ENCODE measurements at regions not wholly inside any gene's neighbourhood (a gene's known extent, or its start where the extent isn't known, plus 50 kb on each side); places are given as distances from the start of the nearest gene placed in this dataset.

DNA sequence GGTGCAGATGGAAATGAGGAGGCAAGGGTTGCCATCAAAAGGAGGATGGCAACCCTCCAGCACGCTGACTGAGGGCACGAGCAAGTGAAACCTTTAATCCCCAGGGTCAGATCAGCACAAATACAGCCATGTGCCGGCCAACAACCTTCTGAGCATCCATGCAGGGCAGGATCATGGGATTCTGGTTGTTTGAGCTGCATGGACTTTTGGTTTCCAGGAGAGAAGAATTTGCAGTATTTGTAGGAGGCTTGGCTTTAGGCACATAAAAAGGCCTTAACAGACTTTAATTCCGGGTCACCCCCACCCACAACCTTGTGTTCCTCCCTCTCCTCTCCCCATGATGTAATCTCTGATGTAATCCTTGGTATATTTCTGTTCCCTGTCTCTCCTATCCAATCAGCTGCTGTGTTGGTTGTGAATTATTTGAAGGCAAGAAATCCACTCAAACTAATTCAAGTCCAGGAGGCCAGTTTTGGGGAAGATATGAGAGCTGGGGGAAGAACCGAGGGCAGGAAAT, 254.3 kb downstream of the SHQ1 start:
- no peak for DNase-seq (ENCODE audit: low read depth)

DNA sequence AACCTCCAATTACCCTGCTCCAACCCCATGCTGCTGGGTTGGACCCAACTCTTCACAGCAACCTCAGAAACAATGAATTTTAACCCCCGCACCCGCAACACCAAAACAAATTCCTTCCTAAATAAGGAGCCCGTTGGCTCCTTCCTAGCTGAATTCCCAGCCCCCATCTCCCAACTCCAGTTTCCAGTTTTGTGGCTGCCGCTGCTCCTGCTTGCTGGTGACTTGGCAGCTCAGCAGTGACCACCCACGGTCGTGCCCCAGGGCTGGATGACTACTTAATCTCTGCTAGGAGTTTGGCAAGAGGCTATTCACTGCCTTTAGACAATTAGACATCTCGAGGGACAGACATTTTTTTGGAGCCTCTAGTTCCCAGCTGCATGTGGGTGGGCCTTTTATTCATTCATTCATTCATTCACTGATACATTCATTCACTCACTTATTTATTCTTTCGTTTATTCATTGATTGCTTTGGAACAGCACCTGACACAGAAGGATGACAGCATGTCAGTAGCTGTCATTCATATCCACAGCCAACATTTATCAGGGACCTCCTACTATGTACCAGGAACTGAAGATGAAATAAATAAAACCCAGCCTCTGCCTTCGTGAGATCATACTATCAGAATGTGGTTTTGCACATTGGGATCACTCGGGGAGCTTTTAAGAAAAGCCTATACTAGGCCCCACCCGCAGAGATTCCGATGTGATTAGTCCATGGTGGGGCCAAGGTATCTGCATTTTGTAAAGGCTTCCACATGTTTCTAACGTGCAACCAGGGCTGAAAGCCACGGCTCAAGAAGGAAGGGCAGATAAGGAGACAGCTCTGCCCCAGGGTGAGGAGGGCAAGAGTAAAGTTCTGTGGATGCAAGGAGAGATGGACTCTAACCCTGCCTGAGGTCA, 256.5 kb downstream of the SHQ1 start:
- peak; percentile 43 for DNase-seq (ENCODE audit: low read depth)

DNA sequence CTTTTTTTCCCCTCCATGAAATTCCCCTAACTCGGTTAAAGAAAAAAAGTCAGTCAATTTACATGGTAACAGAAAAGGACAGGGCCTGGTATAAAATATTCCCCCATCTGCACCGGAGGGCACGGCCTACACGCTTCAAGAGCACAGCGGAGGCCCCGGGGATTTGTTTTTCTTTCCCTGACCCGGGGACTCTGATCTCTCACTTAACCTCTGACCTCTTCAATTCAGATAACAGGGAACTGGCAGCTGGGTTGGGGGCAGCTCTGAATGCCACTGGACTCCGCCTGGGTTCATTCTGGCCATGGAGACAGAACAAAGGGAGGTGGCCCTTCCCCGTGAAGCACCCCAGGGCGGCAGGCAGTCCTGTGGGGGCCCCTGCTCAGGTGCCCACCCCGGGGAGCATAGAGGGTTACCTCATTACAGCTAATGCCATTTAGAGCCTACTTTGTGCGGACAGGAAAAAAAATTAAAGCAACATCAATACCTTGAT, 257.5 kb downstream of the SHQ1 start:
- no peak for DNase-seq (ENCODE audit: low read depth)

DNA sequence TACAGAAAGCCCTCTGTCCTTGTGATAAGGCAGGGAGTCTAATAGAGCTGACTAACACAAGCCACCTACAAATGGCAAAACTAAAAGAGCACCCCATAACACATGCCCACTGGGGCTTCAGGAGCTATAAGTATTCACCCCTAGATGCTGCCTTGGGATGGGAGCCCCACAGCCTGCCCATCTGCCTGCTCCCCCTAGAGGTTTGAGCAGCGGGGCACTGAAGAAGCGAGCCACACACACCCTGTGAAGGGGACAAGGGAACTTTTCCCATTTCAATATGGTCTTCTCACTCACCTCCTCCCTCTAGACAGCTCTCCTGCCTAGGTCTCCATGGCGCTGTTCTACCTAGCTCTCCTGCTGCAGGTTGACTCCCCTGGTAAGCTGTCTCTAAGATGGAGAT, 261.0 kb downstream of the SHQ1 start:
- no peak for DNase-seq (ENCODE audit: low read depth)

DNA sequence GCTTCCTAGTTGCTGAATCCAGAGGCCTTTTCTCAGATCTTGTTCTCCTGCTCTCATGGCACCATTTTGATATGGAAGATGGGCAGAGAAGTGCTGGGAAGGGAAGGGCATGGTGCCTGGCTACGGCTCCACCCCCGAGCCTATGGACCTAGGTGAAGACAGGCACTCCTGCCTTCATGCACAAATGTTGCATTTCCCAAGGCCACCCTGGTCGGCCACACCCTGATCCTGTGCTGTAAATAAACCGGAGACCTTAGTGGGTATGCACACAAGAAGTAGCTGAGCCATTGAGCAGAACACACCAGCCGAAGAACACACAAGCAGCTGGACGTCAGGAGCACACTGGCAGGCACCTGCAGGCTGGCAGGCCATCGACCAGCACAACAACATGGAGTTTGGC, 261.6 kb downstream of the SHQ1 start:
- no peak for DNase-seq (ENCODE audit: low read depth)

DNA sequence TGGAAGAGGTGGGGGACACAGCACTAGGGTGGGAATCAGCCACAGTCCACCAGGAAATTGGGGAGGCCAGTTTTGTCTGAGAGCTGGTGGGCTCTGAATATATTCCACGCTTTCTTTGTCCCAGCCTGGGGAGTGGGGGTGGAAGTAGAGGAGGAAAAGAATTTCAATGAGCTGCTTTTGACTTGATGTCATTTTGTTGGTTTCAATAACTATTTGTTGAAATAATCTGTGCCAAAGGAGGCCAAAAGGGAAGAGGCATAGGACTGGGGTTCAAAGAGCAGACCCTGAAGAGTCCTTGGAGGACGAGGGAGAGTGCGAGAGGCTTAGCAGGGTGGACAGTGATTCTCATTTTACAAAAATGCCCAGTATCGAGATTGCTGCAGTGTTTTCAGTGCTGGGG, 262.3 kb downstream of the SHQ1 start:
- no peak for DNase-seq (ENCODE audit: low read depth)

DNA sequence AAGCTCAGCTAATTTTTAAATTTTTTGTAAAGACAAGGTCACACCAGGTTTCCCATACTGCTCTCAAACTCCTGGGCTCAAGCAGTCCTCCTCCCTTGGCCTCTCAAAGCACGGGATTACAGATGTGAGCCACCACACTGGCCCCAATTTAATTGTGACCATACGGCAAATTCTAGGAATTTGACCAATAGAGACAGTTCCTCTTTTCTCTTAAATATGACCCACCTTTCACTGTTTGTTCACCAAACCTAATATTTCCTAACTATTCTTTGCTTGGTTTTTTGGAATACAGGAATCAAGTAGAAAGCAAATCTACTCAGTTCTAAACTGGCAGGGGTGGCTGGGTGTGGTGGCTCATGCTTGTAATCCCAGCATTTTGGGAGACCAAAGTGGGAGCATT, 264.0 kb downstream of the SHQ1 start:
- DNase-seq (ENCODE audit: low read depth), result no peak

DNA sequence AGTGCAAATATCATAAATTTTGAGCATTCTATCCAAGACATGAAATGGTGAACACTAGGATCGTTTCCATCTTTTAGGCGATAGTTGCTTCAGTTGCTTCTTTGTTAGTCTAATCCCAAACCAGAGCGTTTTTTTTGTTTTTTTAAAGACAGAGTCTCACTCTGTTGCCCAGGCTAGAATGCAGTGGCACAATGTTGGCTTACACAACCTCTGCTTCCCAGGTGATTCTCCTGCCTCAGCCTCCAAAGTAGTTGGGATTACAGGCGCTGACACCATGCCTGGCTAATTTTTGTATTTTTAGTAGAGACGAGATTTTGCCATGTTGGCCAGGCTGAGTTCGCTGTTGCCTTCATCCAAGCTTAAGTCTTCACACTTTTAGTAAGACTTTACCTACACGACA, 265.3 kb downstream of the SHQ1 start:
- DNase-seq (ENCODE audit: low read depth), result no peak

DNA sequence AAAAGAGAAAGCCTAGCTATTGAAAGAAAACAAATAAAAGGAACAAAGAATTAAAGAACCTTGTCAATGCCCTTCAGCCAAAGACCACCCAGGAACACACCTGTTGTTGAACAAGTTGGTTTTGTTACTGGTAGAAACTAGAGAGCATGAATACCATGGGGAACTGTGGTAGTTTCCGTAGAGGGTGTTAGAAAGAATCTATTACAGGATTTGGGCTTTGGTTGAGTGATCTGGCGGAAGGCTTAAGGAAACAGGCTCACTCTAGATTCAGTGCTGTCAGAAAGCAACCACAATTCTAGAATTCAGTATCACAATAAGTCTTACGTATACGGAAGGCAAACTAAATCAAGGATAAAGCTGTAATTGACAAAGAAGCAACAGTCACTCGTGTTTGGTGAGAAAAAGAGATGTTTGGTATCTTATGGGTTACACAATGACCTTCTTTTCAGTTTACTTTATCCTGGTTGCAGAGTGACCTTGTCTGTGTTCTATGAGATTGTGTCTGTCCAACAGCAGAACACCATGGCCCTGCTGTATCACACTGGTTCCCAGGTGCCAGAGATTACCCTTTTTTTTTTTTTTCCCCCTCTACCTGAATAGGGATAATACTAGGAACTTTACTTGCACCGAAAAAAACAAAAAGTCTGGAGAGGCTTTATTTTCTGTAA, 265.9 kb downstream of the SHQ1 start:
- DNase-seq (ENCODE audit: low read depth), result no peak

DNA sequence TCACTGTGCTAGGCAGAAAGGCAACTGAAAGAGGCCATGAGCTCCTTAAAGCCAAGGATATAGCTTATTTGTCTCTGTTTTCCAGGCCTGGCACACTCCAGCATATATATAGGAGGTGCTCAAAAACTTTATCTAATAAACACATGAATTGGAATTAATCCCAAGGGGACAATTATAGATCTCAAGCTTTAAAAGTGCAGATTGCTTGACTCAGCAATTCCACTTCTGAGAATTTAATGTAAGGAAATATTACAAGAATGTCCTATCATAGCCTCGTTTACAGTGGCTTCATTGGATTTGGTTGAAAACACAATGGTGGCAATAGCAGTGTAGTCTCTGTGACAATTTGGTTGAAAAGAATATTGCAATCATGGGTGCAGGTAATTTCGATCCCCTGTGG, 267.3 kb downstream of the SHQ1 start:
- no peak for DNase-seq (ENCODE audit: low read depth)

DNA sequence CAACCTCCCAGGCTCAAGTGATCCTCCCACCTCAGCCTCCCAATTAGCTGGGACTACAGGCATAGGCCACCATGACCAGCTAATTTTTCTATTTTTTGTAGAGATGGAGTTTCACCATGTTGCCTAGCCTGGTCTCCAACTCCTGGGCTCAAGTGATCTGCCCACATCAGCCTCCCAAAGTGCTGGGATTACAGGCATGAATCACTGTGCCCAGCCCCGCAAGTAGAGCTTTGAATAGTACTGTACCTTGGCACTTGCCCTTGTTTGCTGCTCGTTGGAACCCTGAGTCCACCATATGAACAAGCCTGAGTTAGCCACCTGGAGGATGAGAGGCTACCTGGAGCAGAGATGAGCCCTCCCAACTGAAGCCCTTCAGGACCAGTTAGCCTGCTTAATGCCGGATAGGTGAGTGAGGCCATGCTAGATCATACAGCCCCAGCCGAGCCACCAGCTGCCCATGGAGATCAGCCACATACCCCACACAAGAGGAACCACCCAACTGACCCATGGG, 267.9 kb downstream of the SHQ1 start:
- no peak for DNase-seq (ENCODE audit: low read depth)

DNA sequence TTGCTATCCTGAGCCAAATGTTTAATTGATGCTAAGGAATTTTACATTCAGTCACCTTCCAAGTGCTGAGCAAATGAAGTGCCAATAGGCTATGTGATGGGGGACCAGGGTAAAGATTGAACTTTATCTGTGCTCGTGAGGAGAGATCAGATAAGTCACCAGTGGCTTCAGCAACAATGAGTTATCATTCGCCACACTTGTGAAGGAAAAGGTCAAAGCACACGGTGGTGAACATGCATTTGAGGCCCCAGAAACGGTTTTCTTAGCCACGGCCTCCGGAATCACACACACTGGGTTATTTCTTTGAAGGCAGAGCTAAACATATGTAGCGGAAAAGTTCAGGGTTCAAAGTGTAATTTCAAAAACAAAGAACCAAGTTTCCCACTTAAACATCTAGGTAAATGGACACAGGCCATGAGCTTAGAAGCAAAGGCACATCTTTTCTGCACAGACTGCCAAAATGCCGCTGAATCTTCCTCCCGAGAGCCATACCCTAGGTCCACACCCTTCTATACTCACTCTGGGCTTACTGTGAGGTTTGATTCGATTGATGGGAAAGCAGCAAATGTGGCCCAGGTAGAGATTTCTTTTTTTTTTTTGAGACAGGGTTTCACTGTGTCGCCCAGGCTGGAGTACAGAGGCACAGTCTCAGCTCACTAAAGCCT, 268.5 kb downstream of the SHQ1 start:
- no peak for DNase-seq (ENCODE audit: low read depth)

DNA sequence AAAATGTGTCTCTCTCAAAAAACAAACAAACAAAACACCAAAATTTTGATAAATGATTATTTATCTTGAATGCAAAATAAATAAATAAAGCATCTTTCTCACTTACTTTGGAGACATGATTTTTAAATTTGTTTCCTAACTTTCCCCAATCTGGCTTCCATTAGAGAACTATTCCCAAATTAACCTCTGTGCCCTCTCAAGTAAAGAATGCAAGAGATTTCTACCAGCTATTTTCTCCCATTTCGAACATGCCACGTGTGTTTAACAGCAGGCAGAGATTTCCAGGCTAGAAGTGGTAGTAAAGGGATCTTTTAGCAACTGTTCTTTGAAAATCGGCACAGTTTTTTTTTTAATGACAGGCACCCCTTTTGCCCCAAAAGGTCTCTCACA, 269.1 kb downstream of the SHQ1 start:
- DNase-seq (ENCODE audit: low read depth), result no peak

DNA sequence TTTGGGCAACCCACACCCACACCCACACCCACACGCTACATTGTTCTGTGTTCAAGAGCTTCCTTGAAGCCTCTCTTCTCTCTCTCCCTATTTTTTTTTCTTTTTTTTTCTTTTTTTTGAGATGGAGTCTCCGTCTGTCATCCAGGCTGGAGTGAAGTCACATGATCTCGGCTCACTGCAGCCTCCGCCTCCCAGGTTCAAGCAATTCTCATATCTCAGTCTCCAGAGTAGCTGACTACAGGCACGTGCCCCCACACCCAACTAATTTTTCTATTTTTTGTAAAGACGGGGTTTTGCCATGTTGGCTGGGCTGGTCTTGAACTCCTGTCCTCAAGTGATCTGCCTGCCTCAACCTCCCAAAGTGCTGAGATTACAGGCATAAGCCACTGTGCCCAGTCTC, 271.1 kb downstream of the SHQ1 start:
- no peak for DNase-seq (ENCODE audit: low read depth)

DNA sequence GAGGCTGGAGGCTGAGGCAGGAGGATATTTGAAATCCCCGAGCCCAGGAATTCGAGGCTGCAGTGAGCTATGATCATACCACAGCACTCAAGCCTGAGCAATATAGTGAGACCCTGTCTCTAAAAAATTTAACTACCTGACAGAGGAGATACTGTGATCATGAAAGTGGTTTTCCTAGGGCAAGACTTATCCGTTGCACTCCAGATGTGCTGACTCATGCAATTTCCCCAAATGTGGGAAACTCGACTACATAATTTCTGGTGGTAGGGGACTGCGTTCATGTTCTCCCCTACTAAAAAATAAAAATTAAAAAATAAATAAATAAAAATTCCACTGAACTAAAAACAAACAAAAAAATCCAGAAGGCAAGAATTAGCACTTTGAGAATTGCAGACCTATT, 271.7 kb downstream of the SHQ1 start:
- no peak for DNase-seq (ENCODE audit: low read depth)

DNA sequence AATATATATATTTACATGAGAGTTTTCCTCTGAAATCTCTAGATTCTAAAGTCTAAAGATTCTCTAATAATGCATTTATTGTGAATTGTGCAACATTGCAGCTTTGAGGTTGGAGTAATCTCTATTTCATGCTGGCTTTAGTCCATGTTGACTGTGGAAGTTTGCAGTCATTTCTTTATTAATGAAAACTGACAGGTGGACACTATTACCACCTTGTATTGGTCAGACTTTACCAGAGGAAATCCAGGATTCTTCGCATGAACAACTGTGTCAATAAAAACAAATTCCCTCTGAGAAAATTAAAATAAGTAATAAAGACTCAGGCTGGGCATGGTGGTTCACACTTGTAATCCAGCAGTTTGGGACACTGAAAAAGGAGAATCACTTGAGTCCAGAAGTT, 274.1 kb downstream of the SHQ1 start:
- no peak for DNase-seq (ENCODE audit: low read depth)

DNA sequence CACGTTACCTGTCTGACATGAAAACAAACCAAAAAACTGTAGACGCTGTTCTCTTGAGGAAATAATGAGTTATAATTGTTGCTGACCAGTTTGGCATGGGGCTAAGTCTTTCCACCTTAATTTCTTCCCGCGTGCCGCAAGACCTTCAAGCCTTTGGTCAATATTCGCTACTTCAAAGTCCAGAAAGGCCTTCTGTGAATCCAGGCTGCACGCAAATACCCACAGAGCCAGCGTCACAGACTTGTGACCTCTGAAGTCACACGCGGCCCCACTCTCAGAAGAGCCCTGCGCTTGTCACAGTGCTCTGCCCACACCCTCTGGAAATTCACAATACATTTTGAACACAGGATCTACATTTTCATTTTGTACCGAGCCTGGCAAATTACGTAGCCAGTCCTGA, 275.2 kb downstream of the SHQ1 start:
- no peak for DNase-seq (ENCODE audit: low read depth)

DNA sequence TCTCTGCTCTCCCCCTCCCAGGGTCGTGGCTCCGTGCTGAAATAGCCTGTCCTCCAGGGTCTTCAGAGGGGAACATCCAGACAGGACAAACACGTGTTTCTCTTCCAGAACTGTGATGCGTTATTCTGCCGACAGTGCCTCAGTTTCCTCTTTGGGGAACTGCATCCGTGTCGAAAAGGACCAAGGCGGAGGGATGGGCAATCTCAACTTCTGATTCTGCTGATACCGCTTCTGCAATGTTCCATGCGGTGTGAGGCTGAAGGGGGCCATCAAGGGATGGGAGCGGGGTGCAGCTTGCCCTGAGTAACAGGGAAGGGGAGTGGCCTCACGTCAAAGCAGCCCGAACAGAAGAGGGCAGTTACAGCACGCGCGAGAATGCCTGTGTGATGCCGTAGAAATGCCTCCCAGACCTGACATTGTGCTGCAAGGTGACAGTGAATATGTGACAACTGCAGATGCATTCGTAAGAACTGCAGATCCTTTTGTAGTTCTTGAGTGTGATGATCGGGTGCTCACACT, 275.7 kb downstream of the SHQ1 start:
- no peak for DNase-seq (ENCODE audit: low read depth)

DNA sequence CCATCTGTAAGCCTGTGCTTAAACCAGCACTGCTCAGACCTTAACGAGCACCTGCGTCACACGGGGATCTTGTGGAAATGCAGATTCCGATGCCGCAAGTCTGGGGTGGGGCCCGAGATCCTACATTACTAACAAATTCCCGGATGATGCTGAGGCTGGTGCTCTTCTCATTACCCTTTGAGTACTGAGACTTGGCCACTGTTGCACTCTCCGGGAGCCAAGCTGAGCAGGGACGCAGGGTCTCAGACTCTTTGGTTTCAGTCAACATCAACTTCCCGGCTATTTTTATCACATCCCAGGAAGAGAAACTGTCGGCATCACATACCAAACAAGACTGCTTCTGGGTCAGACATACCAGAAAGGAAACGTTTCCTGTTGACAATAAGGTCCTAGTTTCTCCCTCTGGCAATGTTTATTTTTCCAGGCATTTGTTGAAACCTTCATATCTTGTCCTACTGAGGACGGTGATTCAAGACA, 276.6 kb downstream of the SHQ1 start:
- no peak for DNase-seq (ENCODE audit: low read depth)

DNA sequence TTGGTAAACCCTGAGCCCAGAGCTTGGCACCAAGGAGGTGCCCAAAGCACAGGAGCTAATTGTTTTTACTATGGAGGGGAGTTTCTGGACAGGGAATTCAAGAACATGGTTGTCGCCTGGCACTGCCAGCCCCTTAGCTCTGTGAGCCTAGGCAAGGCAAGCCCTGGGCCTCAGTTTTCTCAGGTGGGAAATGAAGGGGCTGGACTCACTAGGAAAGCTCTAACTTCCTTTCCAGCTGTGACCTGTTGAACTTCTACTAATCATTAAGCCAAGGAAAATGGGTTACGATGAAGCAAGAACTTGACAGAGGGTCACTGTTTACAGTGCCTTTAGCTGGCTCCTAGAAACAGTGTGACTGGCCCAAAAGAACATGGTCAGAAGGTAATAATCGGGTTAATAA, 277.2 kb downstream of the SHQ1 start:
- no peak for DNase-seq (ENCODE audit: low read depth)

DNA sequence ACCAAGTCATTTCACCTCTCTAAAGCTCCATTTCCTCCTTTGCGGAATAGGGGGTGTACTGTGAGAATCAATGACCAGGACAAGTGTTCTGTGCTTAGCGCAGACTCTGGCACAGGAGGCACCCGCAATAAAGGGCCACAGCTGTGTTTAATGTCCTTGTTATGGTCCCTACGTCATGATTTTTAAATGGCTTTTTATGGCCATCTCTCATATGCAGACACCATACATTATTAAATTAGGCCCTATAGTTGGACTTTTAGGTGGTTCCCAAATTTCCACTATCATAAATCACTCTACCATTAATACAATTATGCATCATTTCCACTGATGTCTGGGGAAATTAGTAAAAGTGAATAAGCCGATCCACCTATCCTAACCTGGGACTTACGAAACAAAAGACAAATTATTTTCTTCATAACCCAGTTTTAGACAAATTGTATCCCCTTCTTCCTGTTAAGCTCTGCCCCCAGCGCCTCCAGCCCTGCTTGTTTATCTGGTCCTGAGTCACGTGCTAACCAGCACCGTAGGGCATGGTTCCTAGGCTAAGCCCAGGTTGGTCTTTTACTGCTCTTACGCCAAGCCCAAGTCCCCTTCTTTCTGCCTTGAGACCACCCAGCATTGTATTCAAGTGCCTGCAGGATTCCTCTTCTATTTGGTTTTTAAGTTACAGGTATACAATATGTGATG, 278.3 kb downstream of the SHQ1 start:
- DNase-seq (ENCODE audit: low read depth), result no peak

Measured in HT1080 (cell line).